ENCODE measurements at regions not wholly inside any gene's neighbourhood (a gene's known extent, or its start where the extent isn't known, plus 50 kb on each side); places are given as distances from the start of the nearest gene placed in this dataset.

DNA sequence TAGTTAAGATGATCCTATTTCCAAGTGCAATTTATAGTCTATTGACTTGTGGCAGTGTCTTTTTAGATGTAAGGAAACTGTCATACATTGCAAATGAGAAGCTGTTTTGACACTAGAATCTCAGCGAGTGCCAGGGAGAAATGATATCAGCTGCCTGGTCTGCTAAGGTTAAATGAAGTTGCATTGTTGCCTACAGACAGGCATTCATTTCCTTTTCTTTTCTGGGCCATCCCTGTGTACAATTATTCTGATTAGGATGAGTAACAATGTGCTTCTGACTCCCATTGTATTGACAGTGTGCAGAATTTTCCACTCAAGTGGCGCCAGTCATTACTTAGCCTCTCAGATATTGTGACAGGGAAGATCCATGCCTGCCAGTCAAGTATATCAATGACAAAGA, 231.2 kb downstream of the GPAT3 start:
- TF ChIP-seq, protein P1, sequence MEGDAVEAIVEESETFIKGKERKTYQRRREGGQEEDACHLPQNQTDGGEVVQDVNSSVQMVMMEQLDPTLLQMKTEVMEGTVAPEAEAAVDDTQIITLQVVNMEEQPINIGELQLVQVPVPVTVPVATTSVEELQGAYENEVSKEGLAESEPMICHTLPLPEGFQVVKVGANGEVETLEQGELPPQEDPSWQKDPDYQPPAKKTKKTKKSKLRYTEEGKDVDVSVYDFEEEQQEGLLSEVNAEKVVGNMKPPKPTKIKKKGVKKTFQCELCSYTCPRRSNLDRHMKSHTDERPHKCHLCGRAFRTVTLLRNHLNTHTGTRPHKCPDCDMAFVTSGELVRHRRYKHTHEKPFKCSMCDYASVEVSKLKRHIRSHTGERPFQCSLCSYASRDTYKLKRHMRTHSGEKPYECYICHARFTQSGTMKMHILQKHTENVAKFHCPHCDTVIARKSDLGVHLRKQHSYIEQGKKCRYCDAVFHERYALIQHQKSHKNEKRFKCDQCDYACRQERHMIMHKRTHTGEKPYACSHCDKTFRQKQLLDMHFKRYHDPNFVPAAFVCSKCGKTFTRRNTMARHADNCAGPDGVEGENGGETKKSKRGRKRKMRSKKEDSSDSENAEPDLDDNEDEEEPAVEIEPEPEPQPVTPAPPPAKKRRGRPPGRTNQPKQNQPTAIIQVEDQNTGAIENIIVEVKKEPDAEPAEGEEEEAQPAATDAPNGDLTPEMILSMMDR (IDR thresholded peaks at IDR 0.05; ENCODE audit: low read depth, low read length, missing control alignments), result no peak
- DNase-seq (ENCODE audit: extremely low read depth, low read depth), result no peak

DNA sequence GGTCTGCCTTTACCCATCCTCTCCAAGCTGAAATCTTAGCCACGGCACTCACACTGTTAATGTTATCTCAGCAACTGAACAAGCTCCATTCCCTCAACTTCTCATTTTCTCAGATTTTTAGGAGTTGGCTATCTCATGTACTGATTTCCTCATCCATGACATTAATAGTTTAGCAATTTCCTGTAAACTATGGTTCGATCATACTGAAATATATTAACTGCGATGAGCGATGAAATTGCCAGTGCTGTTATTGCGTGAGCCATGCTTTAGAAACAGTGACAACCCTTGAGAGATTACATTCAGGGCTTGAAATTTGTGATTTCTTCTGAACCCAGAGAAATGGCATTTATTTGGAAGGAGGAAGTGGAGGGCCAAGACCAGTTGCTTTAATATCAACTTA, 223.7 kb downstream of the GPAT3 start:
- TF ChIP-seq, protein P1 (IDR thresholded peaks at IDR 0.05; ENCODE audit: low read depth, low read length, missing control alignments), result no peak
- no peak overlapping the region for H3K4me3 ChIP-seq (replicated peaks; ENCODE audit: low read depth, low read length)
- no peak for DNase-seq (ENCODE audit: extremely low read depth, low read depth)

More for the DNA sequence above, 231.2 kb downstream of the GPAT3 start:
- H3K4me3 ChIP-seq (replicated peaks; ENCODE audit: low read depth, low read length), result no peak overlapping the region

DNA sequence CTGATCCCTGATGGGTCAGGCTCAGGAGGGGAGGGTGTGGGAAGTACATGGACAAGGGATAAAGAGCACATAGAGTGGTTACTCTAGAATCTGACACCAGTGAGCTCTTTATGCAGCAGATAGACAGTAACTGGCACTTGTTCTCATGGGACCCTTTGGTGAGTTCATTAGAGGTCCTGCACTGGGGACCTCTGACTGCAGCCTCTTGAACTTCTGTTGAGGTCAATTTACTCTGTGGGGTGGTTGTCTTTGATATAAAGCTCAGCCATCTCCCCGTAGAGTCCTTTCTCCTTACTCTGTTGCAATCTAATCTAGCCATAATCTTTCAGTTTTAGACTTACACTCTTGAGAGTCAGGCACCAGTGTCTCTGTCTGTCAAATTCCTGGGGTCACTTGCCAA, 222.4 kb downstream of the GPAT3 start:
- DNase-seq (ENCODE audit: extremely low read depth, low read depth), result no peak
- TF ChIP-seq, protein P1 (IDR thresholded peaks at IDR 0.05; ENCODE audit: low read depth, low read length, missing control alignments), result no peak
- no peak overlapping the region for H3K4me3 ChIP-seq (replicated peaks; ENCODE audit: low read depth, low read length)

DNA sequence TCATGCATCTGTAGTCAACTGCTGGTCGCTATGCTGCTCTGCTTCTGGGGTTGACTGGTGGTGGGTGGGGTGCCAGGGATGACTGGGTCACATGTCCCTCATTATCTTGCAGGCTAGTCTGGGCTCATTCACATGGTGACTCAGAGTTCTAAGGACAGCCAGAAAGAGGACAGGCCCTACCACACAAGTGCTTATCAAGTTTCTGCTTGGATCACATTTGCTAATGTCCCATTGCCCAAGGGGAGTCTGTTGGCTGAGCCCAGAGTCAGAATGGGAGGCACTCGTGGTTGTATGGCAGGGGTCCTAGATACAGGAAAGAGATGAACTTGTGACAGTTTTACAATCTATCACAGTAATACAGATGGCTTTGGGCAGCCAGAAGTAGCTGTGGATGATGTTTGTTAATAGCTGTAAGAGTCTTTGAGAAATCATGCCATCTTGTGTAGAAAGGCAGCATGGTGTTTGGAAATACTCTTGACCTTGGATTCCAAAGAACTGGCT, 221.3 kb downstream of the GPAT3 start:
- DNase-seq (ENCODE audit: extremely low read depth, low read depth), result no peak
- TF ChIP-seq, protein P1 (IDR thresholded peaks at IDR 0.05; ENCODE audit: low read depth, low read length, missing control alignments), result no peak
- no peak overlapping the region for H3K4me3 ChIP-seq (replicated peaks; ENCODE audit: low read depth, low read length)

DNA sequence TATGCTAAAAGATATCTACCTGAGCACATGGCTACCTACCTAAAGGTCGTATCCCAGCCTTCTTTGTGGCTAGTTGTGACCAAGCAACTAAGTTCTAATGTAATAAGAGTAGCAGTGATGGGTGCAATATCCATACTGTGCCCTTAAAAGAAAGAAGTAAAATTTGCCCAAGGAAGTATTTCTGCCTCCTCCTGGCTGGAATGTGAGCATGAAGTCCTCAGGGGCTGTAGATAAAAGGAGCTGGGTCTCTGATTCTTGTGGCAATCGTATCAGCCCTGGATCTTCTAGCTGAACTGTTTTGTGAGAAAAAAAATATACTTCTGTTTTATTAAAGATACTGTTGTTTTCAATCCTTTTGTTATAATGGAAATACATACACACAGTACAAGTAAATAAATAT, 217.4 kb downstream of the GPAT3 start:
- TF ChIP-seq, protein P1 (IDR thresholded peaks at IDR 0.05; ENCODE audit: low read depth, low read length, missing control alignments), result peak; percentile 22
- no peak for DNase-seq (ENCODE audit: extremely low read depth, low read depth)

DNA sequence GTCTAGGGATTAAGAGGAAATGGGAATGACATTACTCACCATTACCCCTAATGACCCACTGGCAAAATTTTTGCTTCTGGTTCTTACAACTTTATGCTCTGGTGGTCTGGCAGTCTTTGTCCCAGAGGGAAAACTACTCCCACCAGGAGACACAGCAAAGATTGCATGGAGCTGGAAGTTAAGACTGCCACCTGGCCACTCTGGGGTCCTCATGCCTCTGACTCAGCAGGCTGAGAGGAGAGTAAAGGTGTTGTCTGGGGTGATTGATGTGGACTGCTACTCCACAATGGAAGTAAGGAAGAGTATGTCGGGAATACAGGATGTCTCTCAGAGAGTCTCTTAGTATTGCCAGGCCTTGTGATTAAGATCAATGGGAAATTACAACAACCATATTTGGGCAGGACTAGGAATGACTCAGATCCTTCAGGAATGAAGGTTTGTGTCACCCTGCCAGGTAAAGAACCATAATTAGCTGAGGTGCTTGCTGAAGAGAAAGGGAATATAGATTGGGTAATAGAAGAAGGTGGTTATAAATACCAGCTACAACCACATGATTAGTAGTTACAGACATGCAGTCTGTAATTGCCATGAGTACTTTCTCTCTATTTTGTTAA, 215.5 kb downstream of the GPAT3 start:
- TF ChIP-seq, protein P1 (IDR thresholded peaks at IDR 0.05; ENCODE audit: low read depth, low read length, missing control alignments), result no peak
- no peak for DNase-seq (ENCODE audit: extremely low read depth, low read depth)
- no peak overlapping the region for H3K4me3 ChIP-seq (replicated peaks; ENCODE audit: low read depth, low read length)

More for the DNA sequence above, 217.4 kb downstream of the GPAT3 start:
- H3K4me3 ChIP-seq (replicated peaks; ENCODE audit: low read depth, low read length), result no peak overlapping the region

DNA sequence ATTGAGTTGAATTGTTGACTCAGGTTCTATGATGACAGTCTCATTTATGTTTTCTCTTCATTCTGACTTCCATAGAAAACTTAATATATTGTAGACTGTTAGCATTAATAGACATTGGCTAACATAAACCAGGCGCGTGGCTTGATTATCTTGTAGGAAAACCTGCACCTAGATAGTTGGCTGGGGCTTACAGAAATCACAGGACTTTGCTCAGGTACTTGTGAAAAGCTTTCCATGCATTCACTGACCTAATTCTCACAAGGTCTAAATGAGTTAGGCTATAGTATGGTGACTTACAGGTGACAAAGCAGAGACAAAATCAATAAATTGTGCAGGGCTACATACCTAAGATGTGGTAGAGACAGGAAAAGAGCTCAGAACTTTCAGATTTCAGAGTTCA, 212.8 kb downstream of the GPAT3 start:
- no peak for DNase-seq (ENCODE audit: extremely low read depth, low read depth)
- H3K4me3 ChIP-seq (replicated peaks; ENCODE audit: low read depth, low read length), result no peak overlapping the region
- TF ChIP-seq, protein P1 (IDR thresholded peaks at IDR 0.05; ENCODE audit: low read depth, low read length, missing control alignments), result no peak

All from HFF-Myc (cell line).